HepG2 (cell line): ENCODE measurements at regions not wholly inside any gene's neighbourhood (a gene's known extent, or its start where the extent isn't known, plus 50 kb on each side); places are given as distances from the start of the nearest gene placed in this dataset.

Experiments
- RFX1 ChIP-seq: fragments of 450-650 bp; IDR thresholded peaks from 2 replicates; pipeline ENCODE4 v1.6.1; 2017
- ZNF44 ChIP-seq: sonication (generic); formaldehyde crosslinking; IDR thresholded peaks from 2 replicates; pipeline ENCODE4 v1.5.1; 2020; ENCODE audit warnings: mild to moderate bottlenecking, missing genetic modification reagents
- TF ChIP-seq, protein P1 (sequence below): sonication (generic); formaldehyde crosslinking; conservative IDR thresholded peaks from 2 replicates; pipeline ENCODE4 v1.8.0; 2022; ENCODE audit warnings: mild to moderate bottlenecking, moderate library complexity, missing genetic modification reagents

DNA sequence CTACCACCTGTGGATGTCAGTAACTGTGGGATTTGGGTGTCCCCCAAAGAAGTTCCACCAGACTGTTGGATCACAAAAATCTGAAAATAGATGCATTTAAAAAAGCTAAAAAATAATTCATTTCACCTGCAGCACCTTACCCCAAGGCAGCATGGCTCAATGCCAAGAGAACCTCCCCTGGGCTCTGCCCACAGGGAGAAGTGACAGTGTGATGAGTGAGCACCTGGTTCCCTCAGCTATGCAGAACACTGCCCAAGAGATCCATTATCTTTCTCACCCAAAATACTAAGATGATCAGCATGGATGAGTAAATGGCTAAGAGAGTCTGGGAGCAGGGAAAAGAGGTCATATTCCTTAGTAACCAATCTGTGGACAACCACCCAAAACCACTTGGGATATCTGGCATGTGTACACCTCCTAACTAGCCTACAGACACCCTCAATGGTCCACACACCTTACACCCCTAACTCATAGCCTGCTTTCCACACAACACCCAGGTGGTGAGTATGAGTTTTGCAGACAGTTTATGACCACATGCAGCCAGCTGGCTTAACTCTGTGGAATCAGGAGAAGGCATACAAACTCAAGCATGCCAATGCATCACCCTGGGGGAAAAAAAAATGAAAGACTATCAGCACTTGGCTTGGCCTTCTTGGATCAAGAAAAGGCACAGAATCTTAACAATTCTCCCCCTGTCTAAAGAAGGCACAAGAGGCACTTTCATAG is 416.5 kb upstream of the SMIM31 start:
- TF ChIP-seq, protein P1, sequence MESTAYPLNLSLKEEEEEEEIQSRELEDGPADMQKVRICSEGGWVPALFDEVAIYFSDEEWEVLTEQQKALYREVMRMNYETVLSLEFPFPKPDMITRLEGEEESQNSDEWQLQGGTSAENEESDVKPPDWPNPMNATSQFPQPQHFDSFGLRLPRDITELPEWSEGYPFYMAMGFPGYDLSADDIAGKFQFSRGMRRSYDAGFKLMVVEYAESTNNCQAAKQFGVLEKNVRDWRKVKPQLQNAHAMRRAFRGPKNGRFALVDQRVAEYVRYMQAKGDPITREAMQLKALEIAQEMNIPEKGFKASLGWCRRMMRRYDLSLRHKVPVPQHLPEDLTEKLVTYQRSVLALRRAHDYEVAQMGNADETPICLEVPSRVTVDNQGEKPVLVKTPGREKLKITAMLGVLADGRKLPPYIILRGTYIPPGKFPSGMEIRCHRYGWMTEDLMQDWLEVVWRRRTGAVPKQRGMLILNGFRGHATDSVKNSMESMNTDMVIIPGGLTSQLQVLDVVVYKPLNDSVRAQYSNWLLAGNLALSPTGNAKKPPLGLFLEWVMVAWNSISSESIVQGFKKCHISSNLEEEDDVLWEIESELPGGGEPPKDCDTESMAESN (CRISPR knock-in tag), result no peak
- TF ChIP-seq ZNF44 (CRISPR knock-in tag) (no peak), RFX1 (no peak)
